ENCODE measurements at regions not wholly inside any gene's neighbourhood (a gene's known extent, or its start where the extent isn't known, plus 50 kb on each side); places are given as distances from the start of the nearest gene placed in this dataset.

DNA sequence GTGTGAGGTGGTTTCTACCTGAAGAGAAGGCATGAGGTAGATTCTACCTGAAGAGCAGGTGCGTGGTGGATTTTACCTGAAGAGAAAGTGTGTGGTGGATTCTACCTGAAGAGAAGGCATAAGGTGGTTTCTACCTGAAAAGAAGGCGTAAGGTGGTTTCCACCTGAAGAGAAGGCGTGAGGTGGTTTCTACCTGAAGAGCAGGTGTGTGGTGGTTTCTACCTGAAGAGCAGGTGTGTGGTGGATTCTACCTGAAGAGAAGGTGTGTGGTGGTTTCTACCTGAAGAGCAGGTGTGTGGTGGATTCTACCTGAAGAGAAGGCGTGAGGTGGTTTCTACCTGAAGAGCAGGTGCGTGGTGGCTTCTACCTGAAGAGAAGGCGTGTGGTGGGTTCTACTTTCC lies 192.8 kb downstream of the MED10 start:
- TF ChIP-seq POLR2A (IDR thresholded peaks at IDR 0.05), result no peak
- TF ChIP-seq, protein P1, sequence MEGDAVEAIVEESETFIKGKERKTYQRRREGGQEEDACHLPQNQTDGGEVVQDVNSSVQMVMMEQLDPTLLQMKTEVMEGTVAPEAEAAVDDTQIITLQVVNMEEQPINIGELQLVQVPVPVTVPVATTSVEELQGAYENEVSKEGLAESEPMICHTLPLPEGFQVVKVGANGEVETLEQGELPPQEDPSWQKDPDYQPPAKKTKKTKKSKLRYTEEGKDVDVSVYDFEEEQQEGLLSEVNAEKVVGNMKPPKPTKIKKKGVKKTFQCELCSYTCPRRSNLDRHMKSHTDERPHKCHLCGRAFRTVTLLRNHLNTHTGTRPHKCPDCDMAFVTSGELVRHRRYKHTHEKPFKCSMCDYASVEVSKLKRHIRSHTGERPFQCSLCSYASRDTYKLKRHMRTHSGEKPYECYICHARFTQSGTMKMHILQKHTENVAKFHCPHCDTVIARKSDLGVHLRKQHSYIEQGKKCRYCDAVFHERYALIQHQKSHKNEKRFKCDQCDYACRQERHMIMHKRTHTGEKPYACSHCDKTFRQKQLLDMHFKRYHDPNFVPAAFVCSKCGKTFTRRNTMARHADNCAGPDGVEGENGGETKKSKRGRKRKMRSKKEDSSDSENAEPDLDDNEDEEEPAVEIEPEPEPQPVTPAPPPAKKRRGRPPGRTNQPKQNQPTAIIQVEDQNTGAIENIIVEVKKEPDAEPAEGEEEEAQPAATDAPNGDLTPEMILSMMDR (IDR thresholded peaks at IDR 0.05), result no peak
